ENCODE measurements at regions not wholly inside any gene's neighbourhood (a gene's known extent, or its start where the extent isn't known, plus 50 kb on each side); places are given as distances from the start of the nearest gene placed in this dataset.
A peak's percentile ranks its signal among the peaks of the same experiment; 100 is the strongest.

GRCh38 chr1:9440261-9440660 is 99.0 kb upstream of the SLC25A33 start:
- no peak for DNase-seq (ENCODE audit: low read depth)
- TF ChIP-seq CTCF (IDR thresholded peaks at IDR 0.05; ENCODE audit: insufficient read depth, low read depth, low read length), result no peak
- no peak overlapping the region for H3K4me3 ChIP-seq (ENCODE audit: low read depth, low read length)

- TF ChIP-seq CTCF (IDR thresholded peaks at IDR 0.05; ENCODE audit: insufficient read depth, low read depth, low read length), result no peak
- no peak for DNase-seq (ENCODE audit: low read depth)
- no peak overlapping the region for H3K4me3 ChIP-seq (ENCODE audit: low read depth, low read length)
These were observed 98.5 kb upstream of the SLC25A33 start for GRCh38 chr1:9440763-9441194.

- no peak for TF ChIP-seq CTCF (IDR thresholded peaks at IDR 0.05; ENCODE audit: insufficient read depth, low read depth, low read length)
- H3K4me3 ChIP-seq (ENCODE audit: low read depth, low read length), result no peak overlapping the region
- DNase-seq (ENCODE audit: low read depth), result peak; percentile 17
These were observed 97.7 kb upstream of the SLC25A33 start for GRCh38 chr1:9441451-9442133.

- TF ChIP-seq CTCF (IDR thresholded peaks at IDR 0.05; ENCODE audit: insufficient read depth, low read depth, low read length), result no peak
- DNase-seq (ENCODE audit: low read depth), result peak; percentile 55
- no peak overlapping the region for H3K4me3 ChIP-seq (ENCODE audit: low read depth, low read length)
These were observed 96.9 kb upstream of the SLC25A33 start for GRCh38 chr1:9442278-9442846.

GRCh38 chr1:9442986-9443385 is 96.3 kb upstream of the SLC25A33 start:
- DNase-seq (ENCODE audit: low read depth), result no peak
- H3K4me3 ChIP-seq (ENCODE audit: low read depth, low read length), result no peak overlapping the region
- TF ChIP-seq CTCF (IDR thresholded peaks at IDR 0.05; ENCODE audit: insufficient read depth, low read depth, low read length), result no peak

GRCh38 chr1:9443913-9444445 is 95.3 kb upstream of the SLC25A33 start:
- no peak for TF ChIP-seq CTCF (IDR thresholded peaks at IDR 0.05; ENCODE audit: insufficient read depth, low read depth, low read length)
- H3K4me3 ChIP-seq (ENCODE audit: low read depth, low read length), result no peak overlapping the region
- DNase-seq (ENCODE audit: low read depth), result peak; percentile 95

All from fibroblast of villous mesenchyme (primary cell).